HEK293T (cell line): ENCODE measurements at regions not wholly inside any gene's neighbourhood (a gene's known extent, or its start where the extent isn't known, plus 50 kb on each side); places are given as distances from the start of the nearest gene placed in this dataset.

Experiments
- ARNT ChIP-seq: fragments of 450-650 bp; IDR thresholded peaks from 2 replicates; pipeline ENCODE4 v1.6.1; 2017; ENCODE audit warnings: mild to moderate bottlenecking
- BHLHE40 ChIP-seq: fragments of 450-650 bp; IDR thresholded peaks from 2 replicates; pipeline ENCODE4 v1.6.1; 2016; ENCODE audit warnings: mild to moderate bottlenecking, moderate library complexity, borderline replicate concordance
- CTBP1 ChIP-seq: fragments of 450-650 bp; IDR thresholded peaks from 2 replicates; pipeline ENCODE4 v1.6.1; 2016; ENCODE audit warnings: borderline replicate concordance
- FOXK2 ChIP-seq: fragments of 450-650 bp; IDR thresholded peaks from 2 replicates; pipeline ENCODE4 v1.6.1; 2016; ENCODE audit warnings: mild to moderate bottlenecking
- HDGF ChIP-seq: fragments of 450-650 bp; IDR thresholded peaks from 2 replicates; pipeline ENCODE4 v1.6.1; 2017; ENCODE audit warnings: antibody characterized with exemption, borderline replicate concordance
- L3MBTL2 ChIP-seq: fragments of 450-650 bp; conservative IDR thresholded peaks from 2 replicates; pipeline ENCODE4 v1.6.1; 2016; ENCODE audit warnings: mild to moderate bottlenecking
- LEF1 ChIP-seq: fragments of 450-650 bp; IDR thresholded peaks from 2 replicates; pipeline ENCODE4 v1.6.1; 2017; ENCODE audit warnings: mild to moderate bottlenecking, borderline replicate concordance
- NFRKB ChIP-seq: fragments of 450-650 bp; IDR thresholded peaks from 2 replicates; pipeline ENCODE4 v1.6.1; 2016; ENCODE audit warnings: mild to moderate bottlenecking, moderate library complexity
- PKNOX1 ChIP-seq: fragments of 450-650 bp; IDR thresholded peaks from 2 replicates; pipeline ENCODE4 v1.6.1; 2016
- SP1 ChIP-seq: fragments of 450-650 bp; IDR thresholded peaks from 2 replicates; pipeline ENCODE4 v1.6.1; 2017
- SUZ12 ChIP-seq: fragments of 450-650 bp; IDR thresholded peaks from 2 replicates; pipeline ENCODE4 v1.6.1; 2016; ENCODE audit warnings: mild to moderate bottlenecking
- TARDBP ChIP-seq: fragments of 450-650 bp; IDR thresholded peaks from 2 replicates; pipeline ENCODE4 v1.6.1; 2016
- ZNF384 ChIP-seq: fragments of 450-650 bp; IDR thresholded peaks from 2 replicates; pipeline ENCODE4 v1.6.1; 2016

- TF ChIP-seq SUZ12 (no peak), HDGF (no peak), TARDBP (no peak), SP1 (no peak), PKNOX1 (no peak), CTBP1 (no peak), BHLHE40 (no peak), FOXK2 (no peak), NFRKB (no peak), ARNT (no peak), LEF1 (no peak), L3MBTL2 (no peak), ZNF384 (no peak)
Measured at GRCh38 chr6:100166956-100167355, 172.9 kb upstream of the MCHR2 start.
